Thyroid gland (tissue), 4 donors: ENCODE measurements at regions not wholly inside any gene's neighbourhood (a gene's known extent, or its start where the extent isn't known, plus 50 kb on each side); places are given as distances from the start of the nearest gene placed in this dataset.

Experiments used
- CTCF ChIP-seq, 6 experiments: fragments of 200-600 bp in 3 of 6; fragments of 450-650 bp in 3 of 6; sonication (generic) in 3 of 6; IDR thresholded peaks; one replicate each; pipeline ENCODE4 v1.5.1; 2016 to 2019; ENCODE audit warnings: antibody characterized with exemption in 6 of 6, mild to moderate bottlenecking in 2 of 6, inconsistent platforms in 1 of 6, moderate library complexity in 1 of 6
- POLR2A ChIP-seq, 2 donors: fragments of 450-650 bp; IDR thresholded peaks; one replicate each; pipeline ENCODE4 v1.6.1; 2017; ENCODE audit warnings: antibody characterized with exemption in 2 of 2, mild to moderate bottlenecking in 2 of 2, moderate library complexity in 1 of 2

- TF ChIP-seq POLR2A (IDR thresholded peaks at IDR 0.05) (no peak), CTCF (IDR thresholded peaks at IDR 0.05) (no peak)
These were observed 244.8 kb upstream of the CTSO start for GRCh38 chr4:156198511-156198910.
